Ecto neural progenitor cell (in vitro differentiated cells): ENCODE measurements at regions not wholly inside any gene's neighbourhood (a gene's known extent, or its start where the extent isn't known, plus 50 kb on each side); places are given as distances from the start of the nearest gene placed in this dataset.

Experiments
- DNase-seq: peaks from one replicate; pipeline ENCODE4 v3.0.0-alpha.2; 2018; ENCODE audit warnings: low spot score

DNA sequence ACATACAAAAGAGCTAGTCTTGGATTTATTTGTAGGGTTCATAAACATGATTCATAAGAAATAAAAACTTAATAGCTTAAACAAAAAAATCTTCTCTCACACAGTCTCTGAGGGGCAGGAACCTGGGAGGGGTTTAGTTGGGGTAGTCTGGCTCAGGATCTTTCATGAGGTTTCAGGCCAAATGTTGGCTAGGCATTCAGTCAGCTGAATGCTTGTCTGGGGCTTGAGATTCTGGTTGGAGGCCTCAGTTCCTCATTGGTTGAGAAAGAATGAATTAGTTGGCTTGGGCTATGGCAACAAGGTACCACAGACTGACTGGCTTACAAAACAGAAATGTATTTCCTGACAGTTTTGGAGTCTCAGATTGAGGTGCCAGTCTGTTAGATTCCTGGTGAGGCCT, 74.3 kb downstream of the ANKRD7 start:
- no peak for DNase-seq

DNA sequence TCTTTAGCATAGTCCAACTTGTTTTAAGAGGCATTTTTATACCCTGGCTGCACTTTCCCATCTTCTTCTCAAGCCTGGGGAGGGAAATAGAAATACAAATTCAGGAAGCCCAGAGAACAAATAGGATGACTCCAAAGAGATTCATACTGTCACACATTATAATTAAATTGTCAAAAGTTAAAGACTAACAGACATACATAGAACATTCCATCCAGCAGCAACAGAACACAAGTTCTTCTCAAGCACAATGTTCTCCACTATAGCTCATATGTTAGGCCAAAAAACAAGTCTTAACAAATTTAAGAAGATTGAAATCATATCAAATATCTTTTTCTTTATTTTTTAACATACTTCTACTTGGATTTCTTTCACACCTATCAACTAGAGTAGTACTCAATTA, 75.7 kb downstream of the ANKRD7 start:
- DNase-seq = no peak

DNA sequence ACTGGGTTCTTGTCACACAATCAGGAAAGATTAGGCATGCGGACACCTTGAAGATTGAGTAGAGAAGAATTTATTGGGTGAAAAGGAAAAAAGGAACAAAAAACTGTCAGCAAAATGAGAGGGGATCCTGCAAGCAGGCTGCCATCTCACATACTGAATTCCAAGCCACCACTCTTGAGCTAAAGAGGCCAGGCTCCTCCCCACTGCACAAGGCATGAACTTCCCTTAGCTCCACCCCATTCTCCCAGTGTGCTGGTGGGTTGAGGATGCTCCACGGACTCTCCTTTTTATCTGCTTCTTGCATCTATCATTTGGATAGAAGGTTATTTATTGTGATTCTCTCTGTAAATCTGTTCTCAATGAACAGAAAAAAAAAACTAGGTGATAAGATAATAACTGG, 79.6 kb downstream of the ANKRD7 start:
- DNase-seq = no peak

DNA sequence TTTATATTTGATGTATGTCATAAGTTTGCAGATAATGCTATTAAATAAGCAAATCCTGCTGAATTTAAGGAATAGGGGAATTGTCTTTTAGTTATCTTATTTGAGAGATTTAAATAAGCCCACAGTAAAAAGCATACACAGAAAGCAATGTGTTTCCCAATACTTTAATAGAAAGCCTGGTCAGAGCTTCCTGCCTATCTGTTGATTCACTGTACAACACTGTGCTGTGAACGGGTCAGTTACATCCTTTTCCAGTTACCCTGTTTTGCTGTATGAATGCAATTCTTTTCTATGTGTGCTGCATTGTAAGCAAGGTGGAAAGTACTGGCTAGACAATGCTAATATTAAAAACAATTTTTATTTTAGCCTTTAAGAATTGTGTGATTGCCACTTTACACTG, 81.2 kb downstream of the ANKRD7 start:
- no peak for DNase-seq

DNA sequence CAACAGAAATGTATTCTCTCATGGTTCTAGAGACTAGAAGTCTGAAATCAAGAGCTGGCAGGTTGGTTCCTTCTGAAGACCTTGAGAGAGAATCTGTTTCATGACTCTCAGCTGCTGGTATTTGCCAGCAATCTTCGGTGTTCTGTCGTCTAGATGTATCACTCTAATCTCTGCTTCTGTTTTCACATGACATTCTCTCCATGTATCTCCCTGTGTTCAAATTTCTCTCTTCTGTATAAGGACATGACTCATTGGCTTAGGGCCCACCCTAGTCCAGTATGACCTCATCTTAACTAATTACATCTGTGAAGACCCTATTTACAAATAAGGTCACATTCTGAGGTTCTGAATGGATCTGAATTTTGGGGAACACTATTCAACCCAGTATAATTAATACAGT, 82.3 kb downstream of the ANKRD7 start:
- no peak for DNase-seq

DNA sequence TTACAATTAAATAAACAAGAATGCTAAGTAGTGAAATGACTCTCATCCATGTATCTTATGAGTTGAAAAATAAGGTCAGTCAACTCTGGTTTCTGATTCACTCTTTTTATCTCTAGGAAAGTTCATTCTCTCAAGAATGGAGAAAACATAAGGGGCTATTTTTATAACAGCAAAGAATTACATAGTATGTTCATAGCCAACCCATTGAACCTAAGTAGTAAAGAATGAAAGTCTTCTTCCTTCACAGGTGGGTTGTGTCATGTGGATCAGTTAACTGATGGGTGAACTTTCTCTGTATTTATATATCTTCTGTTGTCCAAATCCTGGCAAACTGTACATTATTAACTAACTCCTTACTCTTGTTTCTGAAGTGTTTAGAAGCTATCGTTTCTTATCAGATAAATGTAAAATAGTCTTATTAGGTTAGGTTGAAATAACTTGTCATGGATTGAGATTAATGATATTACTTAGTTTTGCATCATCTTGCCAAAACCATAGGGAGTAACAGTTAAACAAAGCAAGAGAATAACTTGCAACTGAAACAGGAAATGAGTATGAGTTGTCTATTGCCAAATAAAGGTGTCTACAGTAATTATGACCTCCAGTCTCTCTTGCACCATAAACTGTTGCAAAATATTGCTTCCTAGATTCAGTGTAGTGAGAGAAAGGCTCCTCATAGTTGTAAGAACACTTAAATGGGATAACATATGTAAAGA, 86.8 kb downstream of the ANKRD7 start:
- no peak for DNase-seq

DNA sequence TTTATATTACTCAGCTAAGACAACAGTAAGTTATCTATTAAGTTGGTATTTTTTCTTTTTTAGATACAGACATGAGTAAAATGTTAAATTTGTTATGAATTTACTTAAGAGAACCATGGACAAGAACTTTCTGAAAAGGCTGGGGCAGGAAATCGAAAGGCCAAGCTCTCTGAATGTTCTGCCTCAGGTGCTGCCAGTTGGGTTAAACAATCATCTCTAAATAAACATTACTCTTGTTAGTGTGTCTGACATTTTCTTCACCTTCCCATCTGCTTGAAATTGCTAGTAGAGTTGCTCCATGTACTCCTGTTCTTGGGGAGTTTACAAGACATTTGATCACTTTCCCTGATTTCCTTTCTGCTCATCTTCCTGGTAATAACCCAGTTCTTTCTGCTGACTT, 87.5 kb downstream of the ANKRD7 start:
- DNase-seq = no peak

DNA sequence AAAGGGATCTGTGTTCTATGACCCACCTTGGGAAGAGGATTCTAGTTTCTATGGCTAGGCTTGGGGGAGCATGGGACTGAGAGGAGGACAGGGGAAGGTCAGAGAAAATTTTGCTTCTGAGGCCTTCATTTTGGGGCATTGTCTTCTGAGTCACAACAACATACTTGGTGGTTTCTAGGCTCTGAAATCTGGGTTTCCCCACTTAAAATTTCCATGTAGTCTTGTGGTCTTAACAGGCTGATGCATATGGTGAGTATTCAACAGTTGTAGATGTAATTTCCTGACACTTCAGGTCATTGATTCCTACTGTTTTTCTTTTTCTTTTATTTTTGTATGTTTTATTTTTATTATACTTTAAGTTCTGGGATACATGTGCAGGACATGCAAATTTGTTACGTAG, 88.5 kb downstream of the ANKRD7 start:
- DNase-seq = no peak

DNA sequence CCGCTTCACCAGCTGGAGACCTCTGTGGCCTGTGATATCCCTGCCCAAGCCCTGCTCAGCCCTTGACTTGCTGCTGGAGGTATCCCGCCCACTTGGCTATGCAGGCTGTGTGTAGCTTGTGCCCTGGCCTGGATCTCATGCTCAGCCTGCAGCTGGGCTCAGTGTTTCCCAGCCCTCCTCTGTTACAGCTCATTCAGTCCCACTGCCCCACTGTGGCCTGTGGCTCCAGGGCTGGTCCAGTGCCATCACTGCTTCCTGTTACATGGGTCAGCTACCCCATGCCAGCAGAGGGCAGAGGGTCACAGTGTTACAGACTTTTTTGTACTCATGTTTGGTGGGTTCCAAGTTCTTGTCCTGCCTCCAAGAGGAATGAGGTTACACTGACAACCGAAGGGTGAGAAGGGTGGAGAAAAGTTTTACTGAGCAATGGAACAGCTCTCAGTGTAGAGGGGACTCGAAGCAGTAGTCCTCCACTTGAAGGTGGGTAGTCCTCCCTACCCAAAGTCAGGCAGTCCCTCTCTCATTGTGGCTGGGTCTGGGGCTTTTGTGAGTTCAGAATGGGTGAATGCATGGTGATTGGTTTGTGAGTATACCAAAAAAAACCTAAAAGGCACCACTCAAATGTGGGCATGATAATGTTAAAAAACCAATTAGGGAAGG, 100.4 kb downstream of the ANKRD7 start:
- DNase-seq = peak; percentile 46

DNA sequence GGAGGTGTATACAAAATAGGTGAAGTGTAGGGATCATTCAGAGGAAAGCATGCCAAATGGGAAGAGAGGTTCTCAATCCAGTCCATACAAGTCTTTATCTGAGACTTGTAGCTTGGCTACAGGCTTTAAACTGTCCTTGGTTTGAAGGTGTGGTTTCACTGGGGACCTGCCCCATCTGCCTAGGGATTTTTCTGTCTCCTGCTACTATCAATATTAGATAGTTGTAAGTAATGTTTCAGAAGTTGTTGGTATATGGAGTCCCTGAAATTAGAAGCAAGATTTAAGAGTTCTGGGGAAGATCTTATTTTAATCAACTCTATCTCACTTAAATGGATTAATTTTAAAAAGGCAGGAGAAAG, 100.9 kb downstream of the ANKRD7 start:
- DNase-seq = no peak

DNA sequence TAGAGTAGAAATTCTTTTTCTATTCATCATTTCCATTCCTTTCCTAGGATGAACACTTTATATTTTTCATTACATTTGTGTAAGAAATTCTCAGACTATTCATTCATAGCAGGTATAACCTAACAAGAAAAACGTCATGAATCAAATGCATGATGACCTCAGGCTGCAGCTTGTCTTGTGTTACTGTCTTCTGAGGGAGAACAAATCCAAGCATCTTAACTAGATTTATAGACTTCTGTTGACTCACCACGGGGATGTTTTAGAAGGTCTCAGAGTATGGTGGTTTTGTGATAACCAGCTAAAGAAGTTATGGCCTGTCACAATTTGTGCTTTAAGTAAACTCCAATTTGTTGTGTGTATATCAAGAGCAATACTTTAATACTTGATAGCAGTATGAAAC, 102.7 kb downstream of the ANKRD7 start:
- no peak for DNase-seq

DNA sequence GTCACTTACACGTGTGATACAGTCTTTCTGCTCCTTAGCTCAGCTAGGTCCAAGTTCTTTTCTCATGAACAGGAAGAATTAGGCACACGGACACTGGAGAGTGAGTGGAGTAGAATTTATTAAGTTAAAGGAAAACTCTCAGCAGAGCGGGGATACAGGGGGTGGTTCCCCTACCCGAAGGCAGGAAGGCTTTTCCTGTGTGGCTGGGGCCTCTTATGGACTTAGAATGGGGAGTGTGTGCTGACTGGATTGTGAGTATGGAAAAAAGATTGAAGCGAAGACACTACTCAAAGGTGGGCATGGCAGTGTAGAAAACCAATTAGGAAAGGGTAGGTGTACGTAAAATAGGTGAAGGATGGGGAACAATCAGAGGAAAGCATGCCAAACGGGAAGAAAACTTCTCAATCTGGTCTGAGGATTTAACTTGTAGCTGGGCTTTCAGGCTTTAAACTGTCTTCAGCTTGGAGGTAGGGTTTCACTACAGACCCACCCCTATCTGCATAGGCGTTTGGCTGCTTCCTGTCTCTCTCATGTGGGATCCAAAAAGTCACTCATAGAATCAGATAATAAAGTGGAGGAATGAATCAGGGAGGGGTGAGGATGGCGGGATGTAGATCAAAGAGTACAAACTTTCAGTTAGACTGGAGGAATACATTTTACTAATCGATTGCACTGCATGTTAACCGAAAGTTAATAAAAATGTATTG, 104.2 kb downstream of the ANKRD7 start:
- DNase-seq = no peak

DNA sequence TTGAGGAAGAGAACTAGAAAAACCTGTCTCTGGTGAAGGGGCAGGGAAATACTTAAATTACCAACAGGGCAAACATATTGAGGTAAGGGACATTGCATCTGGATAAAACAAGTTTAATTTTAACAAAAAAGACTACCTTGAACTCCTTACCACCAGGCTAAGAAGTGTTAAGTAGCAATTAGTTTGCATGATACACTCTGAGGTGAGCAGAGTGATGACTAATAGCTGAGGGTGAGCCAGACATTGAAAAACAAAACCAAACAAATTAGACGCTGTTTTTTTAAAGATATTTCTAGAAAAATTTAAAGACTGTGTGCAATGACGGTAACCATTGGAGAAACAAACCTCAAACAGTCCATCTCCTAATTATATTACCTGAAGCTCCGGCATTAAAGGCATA, 105.9 kb downstream of the ANKRD7 start:
- DNase-seq = no peak

DNA sequence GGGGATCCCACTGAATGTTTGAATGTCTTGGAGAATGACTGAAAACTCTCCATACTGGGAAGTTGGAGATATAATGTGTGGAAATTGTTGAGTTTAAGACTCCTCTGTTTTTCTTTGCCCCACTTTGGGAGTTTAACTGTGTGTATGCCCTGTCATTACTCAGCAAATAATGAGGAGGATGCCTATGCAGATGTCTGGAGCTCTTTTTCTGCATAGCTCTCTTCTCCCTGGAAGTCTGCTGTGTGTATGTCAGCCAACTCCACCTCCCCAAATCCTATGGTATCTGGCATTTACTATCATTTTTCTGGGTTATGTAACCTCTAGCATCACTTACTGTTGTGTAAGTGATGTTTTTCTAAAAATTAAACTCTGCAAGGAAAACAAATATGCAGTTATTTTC, 122.2 kb downstream of the ANKRD7 start:
- DNase-seq = no peak

DNA sequence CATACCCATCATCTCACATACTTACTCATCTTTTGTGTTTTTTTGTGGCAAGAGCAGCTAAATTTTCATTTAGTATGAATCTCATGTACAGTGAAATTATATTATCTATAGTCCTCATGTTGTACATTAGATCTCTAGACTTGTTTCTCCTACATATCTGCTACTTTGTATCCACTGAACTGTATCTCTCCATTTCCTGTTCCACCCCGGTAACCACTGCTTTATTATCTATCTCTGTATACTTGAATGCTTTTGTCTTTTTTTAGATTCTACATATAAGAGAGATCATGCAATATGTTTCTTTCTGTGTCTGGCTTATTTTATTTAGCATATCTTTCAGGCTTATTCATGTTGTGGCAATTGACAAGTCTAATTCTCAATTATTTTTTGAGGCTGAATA, 125.1 kb downstream of the ANKRD7 start:
- no peak for DNase-seq

DNA sequence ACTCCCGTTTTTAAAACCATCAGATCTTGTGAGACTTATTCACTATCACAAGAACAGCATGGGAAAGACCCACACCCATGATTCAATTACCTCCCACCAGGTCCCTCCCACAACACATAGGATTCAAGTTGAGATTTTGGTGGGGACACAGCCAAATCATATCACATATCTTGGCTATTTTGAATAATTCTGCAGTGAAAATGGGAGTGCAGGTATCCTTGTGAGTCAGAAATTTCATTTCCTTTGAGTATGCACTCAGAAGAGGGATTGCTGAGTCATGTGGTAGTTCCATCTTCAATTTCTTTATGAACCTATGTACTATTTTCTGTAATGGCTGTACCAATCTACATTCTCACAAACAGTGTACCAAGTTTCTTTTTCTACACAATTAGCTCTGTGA, 125.8 kb downstream of the ANKRD7 start:
- DNase-seq = no peak

DNA sequence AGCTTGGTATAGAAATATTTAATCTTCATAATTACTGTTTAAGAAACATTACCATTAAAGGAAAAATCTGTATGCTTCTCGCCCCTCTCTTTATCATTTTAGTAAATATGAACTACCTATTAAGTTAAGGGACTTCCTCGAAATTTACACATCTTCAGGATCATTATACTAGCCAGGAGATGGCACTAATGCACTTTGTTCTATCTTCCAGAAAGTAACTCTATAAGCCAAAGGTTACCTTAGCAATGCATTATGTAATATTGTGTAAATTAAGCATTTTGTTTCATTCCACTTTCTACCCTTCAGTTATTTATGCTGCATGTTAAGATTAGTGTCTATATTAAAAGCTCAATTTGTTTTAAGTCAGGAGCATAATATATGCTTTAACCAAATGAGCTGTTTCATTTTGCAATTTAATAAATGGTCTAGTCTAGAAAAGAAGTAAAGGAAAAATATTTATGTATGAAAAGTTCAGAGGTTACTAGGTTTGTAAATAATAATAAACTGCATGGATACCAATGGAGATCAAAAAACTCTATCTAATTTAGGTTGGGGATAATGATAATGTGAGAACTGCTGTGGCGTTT, 128.5 kb downstream of the ANKRD7 start:
- no peak for DNase-seq

DNA sequence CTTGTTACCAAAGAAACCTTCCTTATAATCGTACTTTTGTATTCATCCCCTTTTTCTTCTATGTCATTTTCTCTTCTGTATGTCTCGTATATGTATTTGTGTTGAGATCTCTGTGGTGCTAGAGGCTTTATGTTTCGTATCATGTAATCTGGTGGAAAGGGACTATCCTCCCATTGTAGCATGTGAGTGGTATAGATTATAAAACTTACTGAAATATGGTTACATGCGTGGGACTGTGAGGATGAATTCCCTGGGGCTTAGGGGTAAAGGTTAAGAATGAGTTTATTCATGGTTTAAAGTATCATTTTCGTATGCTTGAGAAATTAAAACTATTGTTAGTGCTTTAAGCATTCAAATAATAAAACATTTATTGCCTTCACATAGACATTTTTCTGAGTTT, 141.9 kb downstream of the ANKRD7 start:
- no peak for DNase-seq

DNA sequence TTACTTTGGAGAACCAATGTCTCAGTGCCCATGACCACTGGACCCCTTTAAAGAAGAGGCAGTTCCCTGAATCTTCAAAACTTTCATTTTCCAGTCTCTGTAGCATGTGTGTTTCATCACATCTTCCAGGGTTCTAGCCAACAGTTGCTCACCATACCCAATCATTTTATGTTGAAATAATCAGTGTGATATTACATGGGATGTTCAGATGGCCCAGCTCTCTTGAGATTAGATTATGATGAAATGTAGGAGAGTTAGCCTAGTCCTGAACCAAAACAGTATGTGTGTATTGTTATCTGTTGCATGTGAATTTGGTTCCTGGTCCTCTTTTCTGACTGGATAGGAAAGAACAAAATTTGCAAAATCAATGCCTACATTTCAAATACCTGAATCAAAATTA, 144.5 kb downstream of the ANKRD7 start:
- DNase-seq = no peak

DNA sequence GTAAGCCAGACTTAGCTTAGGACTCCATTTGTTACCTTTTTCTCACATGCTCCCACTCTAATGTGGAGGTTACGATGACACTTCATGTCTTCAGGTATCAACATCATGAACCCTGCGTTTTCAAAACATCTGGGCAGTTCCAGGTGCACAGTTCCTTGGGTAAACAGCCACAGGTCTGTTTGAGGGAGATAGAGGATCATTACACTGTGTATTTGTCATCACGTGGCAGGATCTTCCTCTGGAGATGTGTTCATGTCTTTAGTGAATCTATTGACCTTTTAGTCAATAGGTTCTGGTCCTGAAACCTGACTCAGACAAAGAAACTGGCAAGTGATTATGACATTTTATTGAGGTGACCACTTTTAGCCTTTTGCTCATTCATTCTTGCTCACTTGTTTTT, 145.5 kb downstream of the ANKRD7 start:
- DNase-seq = no peak

DNA sequence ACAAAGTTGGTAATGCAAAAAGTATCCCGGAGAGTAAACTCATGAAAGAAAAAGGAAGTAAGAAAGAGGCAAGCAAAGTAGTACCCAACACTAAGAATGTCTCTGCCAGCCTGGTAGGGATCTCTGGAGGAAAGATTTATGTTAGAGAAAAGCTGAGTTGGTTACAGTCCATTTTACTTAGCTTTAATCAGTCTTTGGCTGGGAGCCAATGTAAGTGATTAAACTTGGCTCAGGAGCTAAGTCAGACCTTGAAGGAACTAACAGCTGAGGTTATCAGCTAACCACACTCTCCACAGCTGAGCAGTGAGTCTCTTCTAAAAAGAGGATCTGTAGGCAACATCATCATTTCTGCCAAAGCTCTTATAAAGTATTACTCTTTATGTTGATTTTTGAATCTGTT, 148.0 kb downstream of the ANKRD7 start:
- DNase-seq = no peak

DNA sequence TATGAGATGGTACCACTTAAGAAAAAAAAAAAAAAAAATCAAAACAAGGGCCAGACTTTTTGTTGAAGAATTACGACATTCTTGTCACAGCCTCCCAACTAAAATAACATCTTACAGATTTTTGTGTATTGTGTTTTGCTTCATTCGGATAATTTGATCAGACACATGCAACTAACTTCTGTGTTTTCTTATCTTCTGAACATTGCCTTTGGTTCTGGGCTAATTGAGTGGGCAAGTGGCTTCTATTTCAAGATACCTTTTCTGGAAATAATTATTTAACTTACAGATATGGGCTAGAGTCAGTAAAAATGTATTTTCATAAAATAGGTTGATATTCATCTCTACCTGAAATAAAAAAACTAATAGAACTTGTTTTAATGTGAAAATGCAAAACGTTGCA, 165.1 kb downstream of the ANKRD7 start:
- no peak for DNase-seq

DNA sequence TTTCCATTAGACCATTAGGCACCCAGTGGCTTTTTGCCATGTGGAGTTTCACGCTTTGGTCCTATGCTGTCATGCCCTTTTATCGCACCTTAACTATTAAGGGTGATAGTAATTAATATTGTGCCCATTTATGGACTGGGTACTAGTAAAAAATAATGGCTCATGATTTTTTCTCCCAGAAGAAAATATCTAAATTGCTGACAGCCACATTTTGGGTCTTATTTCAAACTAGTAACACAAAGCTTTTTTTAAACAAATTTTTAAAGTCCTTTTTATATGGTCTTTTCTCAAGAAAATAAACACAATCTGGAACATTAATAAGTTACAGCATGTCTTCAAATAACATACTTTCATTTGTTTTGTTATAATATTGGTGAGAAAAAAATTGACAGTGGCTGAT, 179.7 kb downstream of the ANKRD7 start:
- no peak for DNase-seq
